ENCODE measurements at regions not wholly inside any gene's neighbourhood (a gene's known extent, or its start where the extent isn't known, plus 50 kb on each side); places are given as distances from the start of the nearest gene placed in this dataset.

DNA sequence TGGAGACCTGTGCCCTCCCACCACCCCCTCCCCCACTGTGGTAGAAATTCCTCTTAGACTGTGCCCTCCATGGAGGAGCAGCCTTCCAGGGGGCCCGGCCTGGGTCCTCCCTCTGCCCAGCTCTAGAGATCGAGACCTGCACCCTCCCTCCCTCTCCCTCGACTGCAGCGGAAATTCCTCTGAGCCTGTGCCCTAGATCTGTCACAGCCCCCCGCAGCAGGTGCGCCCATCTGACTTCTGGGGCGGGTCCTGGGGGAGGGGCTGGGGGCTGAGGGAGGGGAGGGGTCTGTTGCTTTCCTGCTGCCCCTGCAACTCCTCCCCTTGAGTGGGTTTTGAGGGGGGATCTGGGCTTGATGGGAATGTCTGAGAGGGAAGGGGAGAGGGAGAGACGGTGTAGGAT lies 177.8 kb upstream of the GSE1 start:
- TF ChIP-seq, protein P1, sequence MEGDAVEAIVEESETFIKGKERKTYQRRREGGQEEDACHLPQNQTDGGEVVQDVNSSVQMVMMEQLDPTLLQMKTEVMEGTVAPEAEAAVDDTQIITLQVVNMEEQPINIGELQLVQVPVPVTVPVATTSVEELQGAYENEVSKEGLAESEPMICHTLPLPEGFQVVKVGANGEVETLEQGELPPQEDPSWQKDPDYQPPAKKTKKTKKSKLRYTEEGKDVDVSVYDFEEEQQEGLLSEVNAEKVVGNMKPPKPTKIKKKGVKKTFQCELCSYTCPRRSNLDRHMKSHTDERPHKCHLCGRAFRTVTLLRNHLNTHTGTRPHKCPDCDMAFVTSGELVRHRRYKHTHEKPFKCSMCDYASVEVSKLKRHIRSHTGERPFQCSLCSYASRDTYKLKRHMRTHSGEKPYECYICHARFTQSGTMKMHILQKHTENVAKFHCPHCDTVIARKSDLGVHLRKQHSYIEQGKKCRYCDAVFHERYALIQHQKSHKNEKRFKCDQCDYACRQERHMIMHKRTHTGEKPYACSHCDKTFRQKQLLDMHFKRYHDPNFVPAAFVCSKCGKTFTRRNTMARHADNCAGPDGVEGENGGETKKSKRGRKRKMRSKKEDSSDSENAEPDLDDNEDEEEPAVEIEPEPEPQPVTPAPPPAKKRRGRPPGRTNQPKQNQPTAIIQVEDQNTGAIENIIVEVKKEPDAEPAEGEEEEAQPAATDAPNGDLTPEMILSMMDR (IDR thresholded peaks at IDR 0.05) = no peak
- no peak for TF ChIP-seq POLR2A (IDR thresholded peaks at IDR 0.05)
- no peaks in the 10 kb centered on the region for H3K36me3 ChIP-seq
- 81 to 94% methylated on average over 4 to 8 of the region's 8 CpGs for WGBS, 2 donors
- no peak overlapping the region for H3K4me3 ChIP-seq (replicated peaks in 1 of 3)
- no peak overlapping the region for H3K27ac ChIP-seq
- intact Hi-C loops (cut with DNase I) = no loop called here
- H3K27me3 ChIP-seq = no peaks in the 10 kb centered on the region
- no peaks in the 10 kb centered on the region for H3K4me1 ChIP-seq
- no peaks in the 10 kb centered on the region for H3K9me3 ChIP-seq
- DNase-seq = no peak

DNA sequence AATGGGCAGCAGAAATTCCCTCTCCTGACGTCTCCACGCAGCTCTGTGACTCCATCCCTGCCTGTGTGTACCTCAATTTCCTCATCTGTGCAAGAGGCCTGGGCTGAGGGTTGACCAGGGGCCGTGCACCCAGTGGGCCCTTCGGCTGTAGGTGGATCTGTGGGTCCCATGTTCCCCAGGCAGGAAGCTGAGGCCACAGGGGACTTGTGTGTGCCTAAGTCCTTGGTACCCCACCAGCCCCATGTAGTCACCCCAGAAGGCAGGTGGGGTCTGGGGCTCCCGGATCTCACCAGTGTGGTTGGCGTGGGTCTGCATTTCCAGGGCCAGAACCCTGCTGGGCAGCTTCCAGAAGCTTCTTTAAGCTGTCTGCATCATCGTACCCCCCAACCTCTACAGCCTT lies 177.4 kb upstream of the GSE1 start:
- H3K4me3 ChIP-seq (replicated peaks in 1 of 3) = no peak overlapping the region
- no peaks in the 10 kb centered on the region for H3K27me3 ChIP-seq
- DNase-seq = no peak
- no peaks in the 10 kb centered on the region for H3K9me3 ChIP-seq
- 79 to 93% methylated on average over 6 to 7 of the region's 7 CpGs for WGBS, 2 donors
- H3K27ac ChIP-seq = no peak overlapping the region
- H3K4me1 ChIP-seq = no peaks in the 10 kb centered on the region
- intact Hi-C loops (cut with DNase I) = no loop called here
- TF ChIP-seq, protein P1 (IDR thresholded peaks at IDR 0.05) = no peak
- TF ChIP-seq POLR2A (IDR thresholded peaks at IDR 0.05) = no peak
- H3K36me3 ChIP-seq = no peaks in the 10 kb centered on the region

DNA sequence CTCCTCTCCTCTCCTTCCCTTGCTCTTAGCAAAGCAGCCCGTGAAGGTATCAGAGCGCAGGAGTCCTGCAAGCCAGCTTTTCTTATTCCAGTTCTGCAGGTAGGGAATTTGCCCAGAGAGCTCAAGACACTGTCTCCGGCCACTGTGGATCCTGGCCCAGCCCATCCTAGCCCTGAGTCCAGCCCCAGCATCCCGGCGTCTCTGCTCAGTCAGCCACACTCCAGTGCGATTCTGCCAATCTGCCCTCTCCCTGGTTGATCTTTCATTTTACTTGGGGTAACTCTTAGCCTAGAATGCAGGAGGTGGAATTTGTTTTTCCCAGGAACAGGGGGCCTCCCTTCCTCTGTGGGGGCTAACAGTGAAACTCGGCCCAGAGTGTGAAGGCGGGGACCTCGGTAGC lies 176.9 kb upstream of the GSE1 start:
- Histone ChIP-seq H3K27me3 (no peaks in the 10 kb centered on the region), H3K4me1 (no peaks in the 10 kb centered on the region), H3K36me3 (no peaks in the 10 kb centered on the region), H3K9me3 (no peaks in the 10 kb centered on the region), H3K4me3 (replicated peaks in 1 of 3) (no peak overlapping the region), H3K27ac (peak overlapping the region in 1 of 3 donors; percentile 24)
- no peak for DNase-seq
- WGBS, 2 donors = 78 to 85% methylated on average over 9 of the region's 9 CpGs
- TF ChIP-seq POLR2A (IDR thresholded peaks at IDR 0.05) = no peak
- TF ChIP-seq, protein P1 (IDR thresholded peaks at IDR 0.05) = no peak
- intact Hi-C loops (cut with DNase I) = no loop called here

DNA sequence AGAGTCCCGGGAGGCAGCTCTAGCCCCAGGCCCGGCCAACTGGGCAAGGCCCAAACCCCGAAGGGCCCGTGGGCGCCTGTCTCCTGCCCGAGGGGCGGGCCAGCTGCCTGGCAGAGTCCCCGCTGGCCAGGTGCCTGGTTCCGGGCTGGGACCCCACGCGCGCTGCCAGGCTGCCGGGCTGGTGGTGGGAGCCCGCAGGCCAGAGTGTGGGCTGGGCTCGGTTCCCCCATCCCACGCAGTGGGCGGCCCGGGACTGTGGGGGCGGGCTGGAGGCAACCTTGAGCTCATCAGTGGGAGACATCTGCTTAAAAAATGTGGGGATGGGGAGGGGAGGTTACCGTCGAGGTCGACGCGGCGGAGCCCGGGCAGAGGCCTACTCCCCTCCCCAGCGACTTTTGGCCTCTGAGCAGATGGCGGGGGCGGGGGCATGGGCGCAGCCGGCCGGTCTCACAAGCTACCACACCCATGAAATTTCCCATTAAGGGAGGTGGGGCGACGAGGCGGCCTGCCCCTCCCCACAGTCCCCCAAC lies 176.4 kb upstream of the GSE1 start:
- no peaks in the 10 kb centered on the region for H3K4me1 ChIP-seq
- intact Hi-C loops (cut with DNase I) = no loop called here
- no peaks in the 10 kb centered on the region for H3K9me3 ChIP-seq
- TF ChIP-seq, protein P1 (IDR thresholded peaks at IDR 0.05) = no peak
- TF ChIP-seq POLR2A (IDR thresholded peaks at IDR 0.05) = no peak
- H3K4me3 ChIP-seq (replicated peaks in 1 of 3) = no peak overlapping the region
- no peaks in the 10 kb centered on the region for H3K27me3 ChIP-seq
- DNase-seq = no peak
- H3K27ac ChIP-seq = peak overlapping the region in 1 of 3 donors; percentile 24
- WGBS, 2 donors = 56 to 84% methylated on average over 7 to 29 of the region's 35 CpGs
- no peaks in the 10 kb centered on the region for H3K36me3 ChIP-seq

DNA sequence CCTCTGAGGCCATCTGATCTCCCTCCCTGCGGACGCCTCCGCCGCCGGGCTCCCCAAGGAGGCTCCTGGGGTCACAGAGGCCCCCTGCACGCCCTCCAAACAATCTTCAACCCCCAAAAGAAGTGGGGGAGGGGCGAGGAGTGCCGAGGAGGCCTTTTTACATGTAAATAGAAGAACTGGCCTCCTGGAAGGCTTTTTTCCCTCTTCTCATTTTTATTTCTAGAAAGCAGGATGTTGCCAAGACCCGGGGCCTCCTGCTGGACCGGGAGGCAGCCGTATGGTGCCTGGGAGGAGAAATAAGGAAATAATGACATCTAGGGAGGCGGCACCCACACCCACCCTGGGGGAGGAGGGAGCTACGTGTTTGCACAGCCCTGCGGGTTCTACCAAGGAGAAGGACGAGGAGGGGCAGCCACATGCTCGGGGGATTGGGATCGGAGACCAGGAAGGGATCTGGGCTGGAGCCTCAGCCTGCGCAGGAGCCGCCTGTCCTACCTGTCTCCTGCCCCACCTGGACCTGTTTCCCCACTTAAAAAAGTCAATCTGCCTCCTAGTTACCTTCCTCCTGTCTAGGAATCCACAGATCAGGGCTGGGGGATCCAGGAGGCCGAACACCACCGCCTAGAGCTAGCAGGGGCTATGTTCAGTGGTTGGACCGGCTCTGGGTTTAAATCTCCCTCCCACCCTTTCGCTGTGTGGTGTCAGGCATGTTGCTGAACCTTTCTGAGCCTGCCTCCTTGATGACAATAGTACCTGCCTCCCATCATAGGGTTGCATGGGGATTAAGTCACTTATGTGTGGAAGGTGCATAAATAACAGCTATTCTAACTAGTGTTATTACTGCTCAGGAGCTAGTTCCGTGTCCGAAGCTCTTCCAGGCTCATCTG lies 175.7 kb upstream of the GSE1 start:
- H3K27ac ChIP-seq = peak overlapping the region in 1 of 3 donors; percentile 24
- H3K36me3 ChIP-seq = no peaks in the 10 kb centered on the region
- 75 to 84% methylated on average over 23 to 24 of the region's 25 CpGs for WGBS, 2 donors
- H3K27me3 ChIP-seq = no peaks in the 10 kb centered on the region
- TF ChIP-seq, protein P1 (IDR thresholded peaks at IDR 0.05) = no peak
- no peak for TF ChIP-seq POLR2A (IDR thresholded peaks at IDR 0.05)
- H3K4me3 ChIP-seq (replicated peaks in 1 of 3) = no peak overlapping the region
- intact Hi-C loops (cut with DNase I) = no loop called here
- no peaks in the 10 kb centered on the region for H3K9me3 ChIP-seq
- no peaks in the 10 kb centered on the region for H3K4me1 ChIP-seq
- DNase-seq = no peak

All from thyroid gland (tissue), 4 donors.